ENCODE measurements at regions not wholly inside any gene's neighbourhood (a gene's known extent, or its start where the extent isn't known, plus 50 kb on each side); places are given as distances from the start of the nearest gene placed in this dataset.

- DNase-seq (ENCODE audit: low read depth in 1 of 2, low spot score in 1 of 2) = no peak
- in situ Hi-C loops (cut with HindIII; ENCODE audit: low pct_unique_long_range_greater_than_20kb, low sequenced_read_pairs) = no loop called here
- no peak for TF ChIP-seq JUND (IDR thresholded peaks at IDR 0.05; ENCODE audit: low read depth)
These were observed 258.4 kb downstream of the BCL11A start for GRCh38 chr2:60294901-60295635.

GRCh38 chr2:60292242-60292641, 261.2 kb downstream of the BCL11A start:
- in situ Hi-C loops (cut with HindIII; ENCODE audit: low pct_unique_long_range_greater_than_20kb, low sequenced_read_pairs) = no loop called here
- no peak for DNase-seq (ENCODE audit: low read depth in 1 of 2, low spot score in 1 of 2)
- TF ChIP-seq JUND (IDR thresholded peaks at IDR 0.05; ENCODE audit: low read depth) = no peak

- no peak for DNase-seq (ENCODE audit: low read depth in 1 of 2, low spot score in 1 of 2)
- no peak for TF ChIP-seq JUND (IDR thresholded peaks at IDR 0.05; ENCODE audit: low read depth)
- in situ Hi-C loops (cut with HindIII; ENCODE audit: low pct_unique_long_range_greater_than_20kb, low sequenced_read_pairs) = no loop called here
These were observed 262.9 kb downstream of the BCL11A start for GRCh38 chr2:60290509-60290908.

- in situ Hi-C loops (cut with HindIII; ENCODE audit: low pct_unique_long_range_greater_than_20kb, low sequenced_read_pairs) = no loop called here
- DNase-seq (ENCODE audit: low read depth in 1 of 2, low spot score in 1 of 2) = no peak
- no peak for TF ChIP-seq JUND (IDR thresholded peaks at IDR 0.05; ENCODE audit: low read depth)
These were observed 267.7 kb downstream of the BCL11A start for GRCh38 chr2:60285626-60286316.

- DNase-seq (ENCODE audit: low read depth in 1 of 2, low spot score in 1 of 2) = no peak
- in situ Hi-C loops (cut with HindIII; ENCODE audit: low pct_unique_long_range_greater_than_20kb, low sequenced_read_pairs) = no loop called here
- no peak for TF ChIP-seq JUND (IDR thresholded peaks at IDR 0.05; ENCODE audit: low read depth)
These were observed 269.8 kb downstream of the BCL11A start for GRCh38 chr2:60283626-60284025.

GRCh38 chr2:60282886-60283285, 270.6 kb downstream of the BCL11A start:
- no peak for TF ChIP-seq JUND (IDR thresholded peaks at IDR 0.05; ENCODE audit: low read depth)
- in situ Hi-C loops (cut with HindIII; ENCODE audit: low pct_unique_long_range_greater_than_20kb, low sequenced_read_pairs) = no loop called here
- no peak for DNase-seq (ENCODE audit: low read depth in 1 of 2, low spot score in 1 of 2)

GRCh38 chr2:60281730-60282129, 271.7 kb downstream of the BCL11A start:
- TF ChIP-seq JUND (IDR thresholded peaks at IDR 0.05; ENCODE audit: low read depth) = no peak
- in situ Hi-C loops (cut with HindIII; ENCODE audit: low pct_unique_long_range_greater_than_20kb, low sequenced_read_pairs) = no loop called here
- no peak for DNase-seq (ENCODE audit: low read depth in 1 of 2, low spot score in 1 of 2)

GRCh38 chr2:60280238-60280637, 273.2 kb downstream of the BCL11A start:
- TF ChIP-seq JUND (IDR thresholded peaks at IDR 0.05; ENCODE audit: low read depth) = no peak

GRCh38 chr2:60278906-60279305, 274.5 kb downstream of the BCL11A start:
- in situ Hi-C loops (cut with HindIII; ENCODE audit: low pct_unique_long_range_greater_than_20kb, low sequenced_read_pairs) = no loop called here
- no peak for TF ChIP-seq JUND (IDR thresholded peaks at IDR 0.05; ENCODE audit: low read depth)
- DNase-seq (ENCODE audit: low read depth in 1 of 2, low spot score in 1 of 2) = no peak

More at GRCh38 chr2:60280238-60280637, 273.2 kb downstream of the BCL11A start:
- in situ Hi-C loops (cut with HindIII; ENCODE audit: low pct_unique_long_range_greater_than_20kb, low sequenced_read_pairs) = no loop called here
- peak in 1 of 2 experiments; percentile 6 for DNase-seq (ENCODE audit: low read depth in 1 of 2, low spot score in 1 of 2)

GRCh38 chr2:60275958-60276357, 277.5 kb downstream of the BCL11A start:
- TF ChIP-seq JUND (IDR thresholded peaks at IDR 0.05; ENCODE audit: low read depth) = no peak
- no peak for DNase-seq (ENCODE audit: low read depth in 1 of 2, low spot score in 1 of 2)
- in situ Hi-C loops (cut with HindIII; ENCODE audit: low pct_unique_long_range_greater_than_20kb, low sequenced_read_pairs) = no loop called here

GRCh38 chr2:60273836-60274235, 279.6 kb downstream of the BCL11A start:
- no peak for TF ChIP-seq JUND (IDR thresholded peaks at IDR 0.05; ENCODE audit: low read depth)
- no peak for DNase-seq (ENCODE audit: low read depth in 1 of 2, low spot score in 1 of 2)
- in situ Hi-C loops (cut with HindIII; ENCODE audit: low pct_unique_long_range_greater_than_20kb, low sequenced_read_pairs) = no loop called here

- no peak for TF ChIP-seq JUND (IDR thresholded peaks at IDR 0.05; ENCODE audit: low read depth)
- DNase-seq (ENCODE audit: low read depth in 1 of 2, low spot score in 1 of 2) = no peak
- in situ Hi-C loops (cut with HindIII; ENCODE audit: low pct_unique_long_range_greater_than_20kb, low sequenced_read_pairs) = no loop called here
These were observed 281.7 kb downstream of the BCL11A start for GRCh38 chr2:60271713-60272112.

GRCh38 chr2:60271131-60271530, 282.3 kb downstream of the BCL11A start:
- TF ChIP-seq JUND (IDR thresholded peaks at IDR 0.05; ENCODE audit: low read depth) = no peak
- DNase-seq (ENCODE audit: low read depth in 1 of 2, low spot score in 1 of 2) = no peak
- in situ Hi-C loops (cut with HindIII; ENCODE audit: low pct_unique_long_range_greater_than_20kb, low sequenced_read_pairs) = no loop called here
